CD4-positive, alpha-beta T cell treated with Interleukin-15 for 4 hours (primary cell): ENCODE measurements at regions not wholly inside any gene's neighbourhood (a gene's known extent, or its start where the extent isn't known, plus 50 kb on each side); places are given as distances from the start of the nearest gene placed in this dataset.
"Not testable (repeated sequence)": the region's sequence is repeated elsewhere in the genome, so short reads cannot be mapped to it uniquely, and the experiment has no call there.

Experiments used
- DNase-seq: peaks from one replicate; pipeline ENCODE4 v3.0.0-alpha.2; 2020; ENCODE audit warnings: low spot score

GRCh38 chr3:21020043-21020442 is 731.0 kb downstream of the ZNF385D start:
- no peak for DNase-seq

- DNase-seq = no peak
Measured at GRCh38 chr3:21017115-21017852, 733.7 kb downstream of the ZNF385D start.

- DNase-seq = no peak
Measured at GRCh38 chr3:21013566-21013965, 737.4 kb downstream of the ZNF385D start.

- DNase-seq = no peak
Measured at GRCh38 chr3:20999661-21000060, 751.3 kb downstream of the ZNF385D start.

- DNase-seq = no peak
Measured at GRCh38 chr3:20997183-20997582, 753.8 kb downstream of the ZNF385D start.

- no peak for DNase-seq
Measured at GRCh38 chr3:20990896-20991295, 760.1 kb downstream of the ZNF385D start.

GRCh38 chr3:20989653-20990052 is 761.4 kb downstream of the ZNF385D start:
- not testable (repeated sequence) for DNase-seq

- no peak for DNase-seq
Measured at GRCh38 chr3:20984594-20985205, 766.3 kb downstream of the ZNF385D start.

- DNase-seq = no peak
Measured at GRCh38 chr3:20975188-20975651, 775.8 kb downstream of the ZNF385D start.

- no peak for DNase-seq
Measured at GRCh38 chr3:20974396-20974795, 776.6 kb downstream of the ZNF385D start.

- DNase-seq = not testable (repeated sequence)
Measured at GRCh38 chr3:20970807-20971206, 780.2 kb downstream of the ZNF385D start.

GRCh38 chr3:20967485-20967884 is 781.5 kb upstream of the SGO1 start:
- not testable (repeated sequence) for DNase-seq

- DNase-seq = no peak
Measured at GRCh38 chr3:20958161-20958560, 772.2 kb upstream of the SGO1 start.

GRCh38 chr3:20945892-20946291 is 759.9 kb upstream of the SGO1 start:
- no peak for DNase-seq

GRCh38 chr3:20935791-20936190 is 749.8 kb upstream of the SGO1 start:
- no peak for DNase-seq

- no peak for DNase-seq
Measured at GRCh38 chr3:20931834-20932233, 745.8 kb upstream of the SGO1 start.

- DNase-seq = no peak
Measured at GRCh38 chr3:20930034-20930433, 744.0 kb upstream of the SGO1 start.

GRCh38 chr3:20924646-20925385 is 738.8 kb upstream of the SGO1 start:
- DNase-seq = no peak

- not testable (repeated sequence) for DNase-seq
Measured at GRCh38 chr3:20921112-20921511, 735.1 kb upstream of the SGO1 start.

GRCh38 chr3:20916951-20917606 is 731.1 kb upstream of the SGO1 start:
- no peak for DNase-seq

- no peak for DNase-seq
Measured at GRCh38 chr3:20914310-20914709, 728.3 kb upstream of the SGO1 start.

GRCh38 chr3:20912406-20912805 is 726.4 kb upstream of the SGO1 start:
- DNase-seq = no peak
